ENCODE measurements at regions not wholly inside any gene's neighbourhood (a gene's known extent, or its start where the extent isn't known, plus 50 kb on each side); places are given as distances from the start of the nearest gene placed in this dataset.

GRCh38 chr2:176546550-176546949 is 277.3 kb downstream of the MTX2 start:
- no peak for DNase-seq

- DNase-seq = no peak
Measured at GRCh38 chr2:176552501-176553135, 283.4 kb downstream of the MTX2 start.

GRCh38 chr2:176553685-176554100 is 284.5 kb downstream of the MTX2 start:
- peak; percentile 10 for DNase-seq

GRCh38 chr2:176554101-176555048 is 285.1 kb downstream of the MTX2 start:
- peak; percentile 53 for DNase-seq

GRCh38 chr2:176555112-176555511 is 285.9 kb downstream of the MTX2 start:
- DNase-seq = no peak

- no peak for DNase-seq
Measured at GRCh38 chr2:176555781-176556180, 286.5 kb downstream of the MTX2 start.

- DNase-seq = no peak
Measured at GRCh38 chr2:176556373-176556772, 287.1 kb downstream of the MTX2 start.

GRCh38 chr2:176557821-176558220 is 288.6 kb downstream of the MTX2 start:
- DNase-seq = no peak

- DNase-seq = no peak
Measured at GRCh38 chr2:176558574-176559140, 289.4 kb downstream of the MTX2 start.

- DNase-seq = no peak
Measured at GRCh38 chr2:176560296-176560695, 291.1 kb downstream of the MTX2 start.

GRCh38 chr2:176561706-176562105 is 292.5 kb downstream of the MTX2 start:
- DNase-seq = no peak

- no peak for DNase-seq
Measured at GRCh38 chr2:176562359-176563078, 293.3 kb downstream of the MTX2 start.

GRCh38 chr2:176565641-176566323 is 296.5 kb downstream of the MTX2 start:
- DNase-seq = no peak

- no peak for DNase-seq
Measured at GRCh38 chr2:176566496-176566895, 297.3 kb downstream of the MTX2 start.

- no peak for DNase-seq
Measured at GRCh38 chr2:176566961-176567360, 297.7 kb downstream of the MTX2 start.

- DNase-seq = no peak
Measured at GRCh38 chr2:176567361-176567760, 298.1 kb downstream of the MTX2 start.

- no peak for DNase-seq
Measured at GRCh38 chr2:176569574-176569973, 300.3 kb downstream of the MTX2 start.

GRCh38 chr2:176573612-176574483 is 304.6 kb downstream of the MTX2 start:
- DNase-seq = no peak

- no peak for DNase-seq
Measured at GRCh38 chr2:176574484-176575236, 305.4 kb downstream of the MTX2 start.

- no peak for DNase-seq
Measured at GRCh38 chr2:176575237-176575744, 306.0 kb downstream of the MTX2 start.

- DNase-seq = no peak
Measured at GRCh38 chr2:176577054-176577453, 307.8 kb downstream of the MTX2 start.

Data from CD4-positive, alpha-beta T cell treated with Interleukin-12 subunit alpha and Interleukin-12 subunit beta, for 1 hour (primary cell).